Uterus (tissue), 3 donors: ENCODE measurements at regions not wholly inside any gene's neighbourhood (a gene's known extent, or its start where the extent isn't known, plus 50 kb on each side); places are given as distances from the start of the nearest gene placed in this dataset.
A peak's percentile ranks its signal among the peaks of the same experiment; 100 is the strongest.

Experiments
- DNase-seq, 2 donors: peaks; one replicate each; pipeline ENCODE4 v3.0.0-alpha.2; 2019 to 2020
- H3K27ac ChIP-seq, 2 donors: fragments of 200-600 bp; sonication (generic); 1 replicate in 1 of 2; 2 replicates in 1 of 2; pipeline ENCODE4 v1.5.1; 2016 to 2018
- H3K27me3 ChIP-seq, 2 donors: fragments of 200-600 bp; sonication (generic); one replicate each; pipeline ENCODE4 v1.5.1; 2018 to 2019; ENCODE audit warnings: control low read depth in 1 of 2
- H3K36me3 ChIP-seq, 2 donors: fragments of 200-600 bp; sonication (generic); one replicate each; pipeline ENCODE4 v1.5.1; 2019; ENCODE audit warnings: control low read depth in 1 of 2
- H3K4me1 ChIP-seq, 2 donors: fragments of 200-600 bp; sonication (generic); one replicate each; pipeline ENCODE4 v1.5.1; 2018 to 2019; ENCODE audit warnings: control low read depth in 1 of 2
- H3K4me3 ChIP-seq, 2 donors: fragments of 200-600 bp; sonication (generic); 1 replicate in 1 of 2; 2 replicates in 1 of 2; pipeline ENCODE4 v1.5.1; 2018 to 2019; ENCODE audit warnings: mild to moderate bottlenecking in 1 of 2
- H3K9me3 ChIP-seq, 2 donors: fragments of 200-600 bp; sonication (generic); one replicate each; pipeline ENCODE4 v1.5.1; 2019; ENCODE audit warnings: control low read depth in 1 of 2
- CTCF ChIP-seq, 4 experiments: fragments of 200-600 bp in 2 of 4; fragments of 450-650 bp in 2 of 4; sonication (generic) in 2 of 4; IDR thresholded peaks; one replicate each; pipeline ENCODE4 v1.5.1; 2016 to 2019; ENCODE audit warnings: antibody characterized with exemption in 4 of 4, mild to moderate bottlenecking in 2 of 4, moderate library complexity in 1 of 4
- POLR2A ChIP-seq, 2 donors: fragments of 450-650 bp; IDR thresholded peaks; one replicate each; pipeline ENCODE4 v1.6.1; 2016; ENCODE audit warnings: antibody characterized with exemption in 2 of 2, mild to moderate bottlenecking in 1 of 2, moderate library complexity in 1 of 2
- intact Hi-C: fragments of 100-400 bp; cut with DNase I; formaldehyde crosslinking; loops from one replicate; pipeline ENCODE4 v1.15.1; 2023; ENCODE audit warnings: low total_unique reads
- donor health status: DM: yes; HTN: yes; CAD: no.

GRCh38 chr20:8073024-8073832 is 53.7 kb upstream of the TMX4 start:
- TF ChIP-seq CTCF (IDR thresholded peaks at IDR 0.05) = no peak
- no peak for TF ChIP-seq POLR2A (IDR thresholded peaks at IDR 0.05)
- Histone ChIP-seq H3K4me3 (no peak overlapping the region), H3K27ac (no peak overlapping the region), H3K27me3 (no peaks in the 10 kb centered on the region), H3K9me3 (no peaks in the 10 kb centered on the region), H3K36me3 (no peaks in the 10 kb centered on the region), H3K4me1 (peaks cover 0 to 6% of the 10 kb centered on the region in 2 donors)
- intact Hi-C loops = no loop called here
- DNase-seq = no peak

GRCh38 chr20:8074931-8075330 is 55.4 kb upstream of the TMX4 start:
- Histone ChIP-seq H3K27ac (no peak overlapping the region), H3K4me3 (no peak overlapping the region), H3K9me3 (no peaks in the 10 kb centered on the region), H3K27me3 (no peaks in the 10 kb centered on the region), H3K4me1 (peaks cover 0 to 6% of the 10 kb centered on the region in 2 donors), H3K36me3 (no peaks in the 10 kb centered on the region)
- TF ChIP-seq CTCF (IDR thresholded peaks at IDR 0.05) (no peak), POLR2A (IDR thresholded peaks at IDR 0.05) (no peak)
- DNase-seq = no peak
- intact Hi-C loops = no loop called here

DNA sequence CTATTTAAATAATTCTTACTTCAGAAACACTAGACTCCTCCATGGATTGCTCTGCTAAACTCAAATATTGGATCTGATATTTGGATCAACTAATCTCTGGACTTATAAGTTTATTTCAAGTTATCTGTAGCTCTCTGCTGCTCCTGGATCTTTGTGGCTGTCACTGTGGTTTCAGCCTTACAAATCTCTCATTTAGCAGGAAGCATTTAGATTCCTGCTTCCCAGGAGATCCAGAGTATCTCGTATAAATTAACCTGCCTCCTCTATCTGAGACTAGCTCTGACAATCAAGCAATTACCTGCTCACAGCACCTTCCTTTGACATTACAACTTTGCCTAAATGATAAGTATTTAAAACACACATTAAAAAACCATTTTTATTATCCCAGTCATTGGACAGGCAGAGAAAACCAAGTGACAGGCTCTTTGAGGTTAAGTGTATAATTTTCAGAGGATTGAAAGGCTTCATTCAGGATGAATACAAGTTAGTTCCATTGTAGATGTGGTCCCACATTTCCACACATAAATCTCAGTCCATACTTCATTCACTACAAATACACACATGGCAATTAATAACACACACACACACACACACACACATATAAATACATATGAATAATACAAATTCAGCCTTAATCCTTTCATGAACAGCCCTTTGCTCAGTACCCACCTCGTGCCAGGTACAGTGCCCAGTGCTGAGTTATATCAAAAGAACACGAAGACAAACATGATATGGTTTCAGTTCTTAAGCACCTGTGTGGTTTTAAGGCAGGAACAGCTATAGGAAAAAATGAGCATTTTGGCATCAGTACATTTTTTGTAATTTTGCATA is 55.5 kb upstream of the PLCB1 start:
- no peaks in the 10 kb centered on the region for H3K27me3 ChIP-seq
- intact Hi-C loops = no loop called here

DNA sequence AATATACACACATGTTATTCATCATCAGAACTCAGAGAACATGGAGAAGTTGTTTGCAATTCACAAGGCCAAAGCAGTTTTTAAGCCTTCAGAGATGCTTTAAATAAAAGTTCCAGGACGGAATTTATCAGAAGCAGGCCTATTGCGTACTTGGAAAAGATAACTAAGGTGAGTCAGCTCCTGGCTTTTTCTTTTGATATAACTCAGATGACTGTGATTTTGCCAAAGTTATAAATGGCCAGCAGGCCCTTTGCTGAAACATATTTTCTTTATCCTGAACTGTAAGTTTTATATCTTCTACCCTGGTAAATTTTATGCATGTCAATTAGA is 55.0 kb upstream of the PLCB1 start:
- TF ChIP-seq POLR2A (IDR thresholded peaks at IDR 0.05) (no peak), CTCF (IDR thresholded peaks at IDR 0.05) (no peak)
- Histone ChIP-seq H3K9me3 (no peaks in the 10 kb centered on the region), H3K27ac (peak overlapping the region; percentile 46 to 61), H3K4me3 (no peak overlapping the region), H3K36me3 (no peaks in the 10 kb centered on the region), H3K27me3 (no peaks in the 10 kb centered on the region), H3K4me1 (peaks cover 0 to 6% of the 10 kb centered on the region in 2 donors)
- no peak for DNase-seq
- intact Hi-C loops = no loop called here

More for the DNA sequence above, 55.5 kb upstream of the PLCB1 start:
- no peaks in the 10 kb centered on the region for H3K36me3 ChIP-seq
- H3K4me1 ChIP-seq = peaks cover 0 to 6% of the 10 kb centered on the region in 2 donors
- H3K9me3 ChIP-seq = no peaks in the 10 kb centered on the region
- peak overlapping the region; percentile 46 to 61 for H3K27ac ChIP-seq
- no peak for DNase-seq
- no peak overlapping the region for H3K4me3 ChIP-seq
- no peak for TF ChIP-seq POLR2A (IDR thresholded peaks at IDR 0.05)
- no peak for TF ChIP-seq CTCF (IDR thresholded peaks at IDR 0.05)

DNA sequence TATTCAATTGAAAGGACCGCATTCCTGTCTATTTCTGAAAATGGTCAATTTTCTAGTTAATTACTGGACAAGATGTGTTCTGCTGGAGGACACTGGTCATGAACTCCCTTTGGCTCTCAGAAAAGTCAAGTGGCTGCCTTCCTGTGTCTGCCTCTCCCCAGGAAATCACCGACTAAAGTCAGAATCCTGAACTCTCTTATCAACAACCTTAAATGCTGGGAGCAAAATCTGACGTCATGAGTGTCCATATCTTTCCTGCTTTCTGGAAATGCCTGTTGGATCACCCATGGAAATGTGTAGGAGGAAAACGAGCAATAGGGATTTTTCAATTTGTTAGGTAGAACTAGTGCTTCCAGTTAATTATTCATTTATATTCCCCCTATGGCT is 53.5 kb upstream of the PLCB1 start:
- TF ChIP-seq POLR2A (IDR thresholded peaks at IDR 0.05) = no peak
- no peak for TF ChIP-seq CTCF (IDR thresholded peaks at IDR 0.05)
- Histone ChIP-seq H3K9me3 (no peaks in the 10 kb centered on the region), H3K4me1 (peaks cover 0 to 6% of the 10 kb centered on the region in 2 donors), H3K4me3 (no peak overlapping the region), H3K27ac (no peak overlapping the region), H3K27me3 (no peaks in the 10 kb centered on the region), H3K36me3 (no peaks in the 10 kb centered on the region)
- no peak for DNase-seq
- intact Hi-C loops = no loop called here
